Renal cortex interstitium (tissue), 11 donors: ENCODE measurements at regions not wholly inside any gene's neighbourhood (a gene's known extent, or its start where the extent isn't known, plus 50 kb on each side); places are given as distances from the start of the nearest gene placed in this dataset.
"Not testable (repeated sequence)": the region's sequence is repeated elsewhere in the genome, so short reads cannot be mapped to it uniquely, and the experiment has no call there.

Experiments used
- DNase-seq, 11 donors: peaks; one replicate each; pipeline ENCODE4 v3.0.0-alpha.2; 2013; ENCODE audit warnings: low read depth in 9 of 11, low spot score in 4 of 11; ENCODE audit errors: extremely low read depth in 1 of 11

DNA sequence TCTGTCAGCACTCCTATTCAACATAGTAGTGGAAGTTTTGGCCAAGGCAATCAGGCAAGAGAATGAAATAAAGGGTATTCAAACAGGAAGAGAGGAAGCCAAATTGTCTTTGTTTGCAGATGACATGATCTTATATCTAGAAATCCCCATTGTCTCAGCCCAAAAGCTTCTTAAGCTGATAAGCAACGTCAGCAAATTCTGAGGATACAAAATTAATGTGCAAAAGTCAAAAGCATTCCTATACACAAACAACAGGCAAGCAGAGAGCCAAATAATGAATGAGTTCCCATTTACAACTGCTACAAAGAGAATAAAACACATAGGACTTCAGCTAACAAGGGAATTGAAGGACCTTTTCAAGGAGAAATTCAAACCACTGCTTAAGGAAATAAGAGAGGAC, 280.4 kb upstream of the LUZP2 start:
- DNase-seq = no peak

DNA sequence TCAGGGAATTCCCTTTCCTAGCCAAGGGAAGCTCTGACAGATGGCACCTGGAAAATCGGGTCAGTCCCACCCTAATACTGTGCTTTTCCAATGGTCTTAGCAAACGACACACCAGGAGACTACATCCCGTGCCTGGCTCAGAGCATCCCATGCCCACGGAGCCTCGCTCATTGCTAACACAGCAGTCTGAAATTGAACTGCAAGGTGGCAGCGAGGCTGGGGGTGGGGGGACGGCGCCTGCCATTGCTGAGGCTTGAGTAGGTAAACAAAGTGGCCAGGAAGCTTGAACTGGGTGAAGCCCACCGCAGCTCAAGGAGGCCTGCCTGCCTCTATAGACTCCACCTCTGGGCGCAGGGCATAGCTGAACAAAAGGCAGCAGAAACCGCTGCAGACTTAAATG, 279.5 kb upstream of the LUZP2 start:
- DNase-seq = not testable (repeated sequence)

DNA sequence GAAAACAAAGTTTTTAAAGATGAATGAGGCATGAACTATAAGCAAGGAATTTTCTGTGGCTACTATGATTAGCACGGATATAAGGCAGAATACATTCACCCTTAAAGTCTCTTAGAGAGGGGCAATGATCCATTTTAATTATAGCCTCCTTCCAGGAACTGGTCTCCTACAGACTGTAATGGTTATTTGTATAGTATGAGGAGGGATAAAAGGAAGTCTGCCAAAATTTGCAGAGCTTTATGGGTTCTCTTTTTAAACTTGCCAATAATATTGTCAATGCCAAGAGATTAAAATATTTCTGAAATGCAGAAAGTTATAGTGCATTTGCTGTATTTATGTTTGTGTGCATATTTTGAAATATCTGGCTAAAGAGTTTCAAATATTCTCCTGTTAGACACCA, 271.4 kb upstream of the LUZP2 start:
- DNase-seq = no peak

DNA sequence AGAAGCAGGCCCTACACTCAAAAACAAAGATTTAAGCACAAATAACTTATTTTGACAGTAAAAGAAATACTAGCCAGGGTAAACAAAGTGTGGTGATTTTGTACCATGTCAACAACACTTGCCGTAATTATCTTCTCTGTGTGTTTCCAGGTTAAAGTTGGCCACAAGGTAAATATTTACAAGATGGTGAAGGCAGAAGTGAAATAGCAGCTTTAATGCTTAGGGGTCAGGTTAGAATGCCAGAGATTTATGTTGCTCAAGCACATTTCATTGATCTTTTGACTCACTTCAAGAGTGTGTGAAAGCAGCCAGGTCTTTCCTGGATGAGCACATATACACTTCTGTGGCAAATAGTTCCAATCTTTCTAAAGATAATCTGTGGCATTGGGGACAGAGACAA, 270.2 kb upstream of the LUZP2 start:
- DNase-seq = no peak

DNA sequence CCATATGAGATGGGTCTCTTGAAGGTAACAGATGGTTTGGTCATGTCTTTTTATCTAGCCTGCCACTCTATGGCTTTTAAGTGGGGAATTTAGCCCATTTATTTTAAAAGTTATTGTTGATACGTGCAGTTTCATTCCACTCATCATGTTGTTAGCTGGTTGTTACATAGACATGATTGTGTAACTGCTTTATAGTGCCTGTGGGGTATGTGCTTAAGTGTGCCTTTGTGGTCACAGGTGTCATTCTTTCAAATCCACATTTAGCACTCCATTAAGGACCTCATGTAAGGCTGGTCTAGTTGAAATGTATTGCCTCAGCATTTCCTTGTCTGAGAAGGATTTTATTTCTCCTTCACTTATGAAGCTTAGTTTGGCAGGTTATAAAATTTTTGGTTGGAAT, 263.8 kb upstream of the LUZP2 start:
- DNase-seq = no peak

DNA sequence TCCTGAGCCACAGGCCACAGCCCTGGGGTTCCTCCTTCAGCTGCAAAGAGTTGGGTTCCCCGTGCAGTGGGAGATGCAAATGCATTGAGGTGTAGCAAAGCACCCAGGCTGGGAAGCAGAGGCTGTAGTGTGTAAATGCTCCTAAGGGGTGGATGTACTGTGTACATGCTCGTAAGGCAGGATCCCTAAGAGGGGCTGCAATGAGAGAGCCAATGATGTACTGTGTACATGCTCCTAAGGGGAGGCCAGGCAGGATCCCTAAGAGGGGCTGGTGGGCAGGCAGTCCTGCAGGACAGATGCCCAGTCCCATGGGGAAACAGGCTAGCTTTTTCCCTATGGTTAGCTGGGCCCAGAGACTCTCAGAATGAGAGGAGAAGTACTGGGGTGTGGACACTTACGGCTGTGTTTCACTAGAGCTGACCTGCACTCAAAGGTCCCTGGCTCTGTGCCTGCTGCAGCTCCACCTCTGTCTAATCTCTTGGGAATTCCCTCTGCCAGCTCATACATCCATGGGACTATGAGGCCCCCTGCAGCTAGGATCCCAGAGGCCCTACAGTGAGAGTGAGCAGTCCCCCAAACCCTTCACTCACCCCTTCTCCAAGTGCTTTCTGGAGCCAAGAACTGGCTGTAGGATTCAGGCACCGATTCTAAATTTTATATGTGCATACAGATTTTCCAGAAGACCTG, 261.9 kb upstream of the LUZP2 start:
- no peak for DNase-seq

DNA sequence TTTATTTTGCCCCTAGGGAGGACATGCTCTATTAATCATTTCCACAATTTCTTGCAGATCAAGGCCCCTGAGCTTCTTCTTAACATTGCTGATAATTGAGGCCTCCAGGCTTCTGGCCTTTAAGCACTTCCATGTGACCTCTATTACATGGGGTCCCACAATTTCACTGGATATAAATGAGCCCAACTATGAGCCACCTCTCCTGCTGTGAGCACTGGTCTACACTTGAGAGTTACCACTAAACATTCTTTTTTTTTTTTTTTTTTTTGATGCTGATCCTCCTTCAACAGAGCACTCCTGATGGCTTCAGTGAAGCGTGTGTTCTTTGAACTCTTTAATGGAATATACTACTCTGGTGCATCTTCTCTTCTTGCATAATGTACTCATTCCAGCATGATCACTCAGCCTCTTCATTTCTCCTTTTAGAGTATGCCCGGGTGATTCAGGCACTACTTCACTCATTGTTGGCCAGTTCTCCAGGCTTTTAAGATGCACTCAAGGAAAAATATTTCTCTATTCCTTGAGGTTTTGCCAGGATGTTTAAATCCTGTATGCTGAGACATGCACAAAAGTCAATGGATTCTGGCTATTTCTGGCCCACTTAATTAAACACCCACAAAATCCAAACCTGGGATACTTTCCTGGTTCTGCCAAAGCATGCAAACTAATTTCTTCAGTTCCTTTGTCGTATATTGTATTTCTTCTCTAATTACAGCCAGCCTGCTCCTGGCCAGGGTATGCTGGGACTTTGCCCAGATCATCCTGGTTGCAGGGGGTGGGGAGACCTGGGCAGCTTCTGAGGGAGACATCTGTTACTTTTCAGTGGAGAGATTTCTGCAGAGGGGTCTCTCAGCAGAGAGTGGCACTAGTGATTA, 257.8 kb upstream of the LUZP2 start:
- no peak for DNase-seq

DNA sequence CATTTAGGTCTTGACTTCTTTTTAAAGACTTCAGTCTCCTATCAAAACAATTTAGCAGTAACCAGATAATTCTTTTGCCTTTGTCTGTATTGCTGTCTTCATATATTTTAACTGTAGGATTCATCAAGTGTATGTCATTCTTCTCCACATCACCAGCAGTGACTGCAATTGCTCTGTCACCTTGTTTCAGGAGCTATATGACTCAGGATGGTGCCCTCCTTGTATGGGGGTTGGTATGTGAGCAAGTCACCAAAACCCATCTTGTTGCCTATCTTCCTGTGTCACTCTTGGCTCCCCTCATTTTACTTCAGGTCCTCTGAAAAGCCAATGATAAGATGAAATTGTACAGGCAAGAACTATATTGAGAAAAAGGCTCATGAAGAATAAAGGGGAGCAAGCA, 256.9 kb upstream of the LUZP2 start:
- no peak for DNase-seq

DNA sequence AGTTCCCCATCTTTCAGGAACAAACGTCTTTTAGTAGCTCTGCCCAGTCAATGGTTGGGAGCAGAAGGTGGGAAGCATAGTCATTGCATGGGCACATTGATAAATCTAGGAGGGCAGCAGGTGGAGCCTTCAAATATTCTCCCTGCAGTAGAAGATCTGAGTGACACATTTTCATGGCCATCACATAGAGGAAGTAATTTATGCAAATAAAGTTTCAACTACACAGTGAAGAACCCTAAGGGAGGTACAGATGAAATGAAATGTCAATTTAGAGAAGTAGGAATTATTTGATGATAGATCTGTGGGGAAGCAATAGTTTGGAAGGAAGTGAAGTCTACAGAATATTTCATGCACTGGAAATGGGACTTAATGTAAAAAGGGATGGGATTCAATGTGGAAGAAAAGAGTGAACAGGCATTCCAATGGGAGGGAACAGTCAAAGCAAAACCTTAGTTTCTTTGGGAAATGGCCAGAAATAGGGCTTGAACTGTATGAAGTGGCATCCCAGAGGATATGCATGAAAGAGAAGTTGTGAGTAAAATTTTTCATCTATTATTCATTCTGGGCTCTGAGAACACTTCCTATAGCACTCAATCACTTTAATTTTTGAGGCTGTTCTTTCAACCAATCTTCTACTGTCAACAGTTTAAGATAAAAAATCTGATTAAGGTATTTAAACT, 256.2 kb upstream of the LUZP2 start:
- DNase-seq = no peak

DNA sequence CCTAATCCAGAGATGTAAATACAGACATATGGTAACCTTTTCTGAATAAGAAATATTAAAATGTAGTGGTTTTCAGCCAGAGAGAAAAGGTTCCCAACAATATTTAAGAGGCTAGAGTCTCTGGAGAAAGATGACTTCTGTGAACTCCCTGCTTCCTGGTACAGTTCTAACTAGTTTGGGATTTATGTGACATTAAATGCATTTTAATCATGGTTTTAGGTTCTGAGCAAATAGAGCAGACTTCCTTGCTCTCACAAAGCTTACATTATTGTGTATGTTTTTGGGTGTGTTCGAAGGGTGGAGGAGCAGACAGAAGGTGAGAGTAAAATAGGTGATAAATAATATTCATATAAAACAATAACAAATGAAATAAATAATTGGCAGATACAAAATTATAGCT, 250.1 kb upstream of the LUZP2 start:
- DNase-seq = no peak

DNA sequence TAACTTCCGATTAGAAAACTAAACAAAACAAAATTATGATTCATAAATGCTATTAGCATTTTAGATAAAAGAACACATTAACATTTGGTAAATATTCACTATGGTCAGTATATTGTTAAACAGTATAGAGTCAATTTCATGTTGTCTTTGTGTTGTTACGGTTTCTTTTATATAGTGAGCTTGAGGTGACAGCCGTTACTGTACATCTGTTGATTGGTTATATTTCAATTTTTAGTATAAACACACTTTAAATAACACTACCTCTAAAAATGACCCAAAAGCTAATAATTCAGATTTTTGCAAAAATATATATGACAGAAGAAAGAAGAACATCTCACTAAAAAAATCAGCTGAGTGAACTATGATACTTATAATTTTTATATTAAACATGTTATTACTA, 249.0 kb upstream of the LUZP2 start:
- no peak for DNase-seq

DNA sequence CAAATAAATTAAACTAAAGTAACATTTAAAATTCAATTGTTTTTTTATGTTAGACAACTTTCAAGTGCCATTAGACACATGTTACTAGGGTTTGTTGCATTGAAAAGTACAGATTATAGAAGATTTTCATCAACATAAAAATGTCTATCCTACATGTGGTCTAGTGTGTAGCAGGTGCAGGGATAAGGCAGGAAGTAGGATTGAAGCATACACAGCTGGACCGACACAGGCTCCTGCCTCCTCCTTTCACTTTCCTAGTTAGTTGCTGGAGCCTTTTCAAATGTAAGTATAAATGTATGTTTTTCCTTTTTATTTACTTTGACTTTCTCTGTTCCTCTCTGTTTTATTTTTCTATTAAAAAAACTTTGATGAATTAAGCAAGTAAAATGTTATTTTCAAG, 246.9 kb upstream of the LUZP2 start:
- DNase-seq = no peak

DNA sequence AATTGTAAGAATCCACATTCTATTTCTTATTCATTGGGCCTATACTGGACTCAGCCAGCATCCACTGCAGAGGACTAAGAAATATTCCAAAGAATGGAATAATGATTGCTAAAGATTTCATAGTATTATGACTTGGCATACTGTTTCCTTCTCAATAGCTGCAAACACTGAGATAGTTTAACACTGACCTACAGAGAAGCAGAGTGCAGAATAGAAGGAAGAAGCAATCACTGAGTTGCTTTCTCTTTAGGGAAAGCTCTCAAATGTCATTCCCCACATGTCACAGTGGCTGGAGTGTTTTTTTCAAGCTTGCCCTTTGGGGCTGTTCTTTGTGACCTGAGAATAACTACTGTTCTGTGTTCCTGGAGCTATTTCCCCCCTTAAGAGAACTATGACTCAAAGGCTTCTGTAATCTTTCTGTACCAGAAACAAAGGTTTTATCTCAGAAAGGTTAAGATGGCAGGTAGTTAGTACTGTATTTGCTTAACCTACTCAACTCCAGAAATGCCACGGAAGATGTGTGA, 243.6 kb upstream of the LUZP2 start:
- no peak for DNase-seq

DNA sequence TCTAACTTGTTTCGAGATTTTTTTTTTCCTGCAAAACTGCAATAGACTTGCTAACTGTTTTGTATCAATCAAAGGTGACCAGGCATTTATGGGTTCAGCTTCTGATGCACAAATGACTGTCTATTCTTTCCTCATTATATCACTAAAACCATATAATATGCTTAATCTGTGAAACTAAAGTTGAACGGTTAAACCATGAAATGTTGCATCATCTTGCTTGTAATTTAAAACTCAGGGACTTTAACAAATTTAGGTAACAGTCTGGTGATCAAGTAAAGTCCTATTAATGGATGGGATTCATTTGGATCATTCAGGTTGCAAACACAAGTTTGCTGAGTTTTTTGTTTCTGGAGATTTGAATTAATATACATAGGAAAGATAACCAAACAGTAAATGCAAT, 232.0 kb upstream of the LUZP2 start:
- DNase-seq = no peak

DNA sequence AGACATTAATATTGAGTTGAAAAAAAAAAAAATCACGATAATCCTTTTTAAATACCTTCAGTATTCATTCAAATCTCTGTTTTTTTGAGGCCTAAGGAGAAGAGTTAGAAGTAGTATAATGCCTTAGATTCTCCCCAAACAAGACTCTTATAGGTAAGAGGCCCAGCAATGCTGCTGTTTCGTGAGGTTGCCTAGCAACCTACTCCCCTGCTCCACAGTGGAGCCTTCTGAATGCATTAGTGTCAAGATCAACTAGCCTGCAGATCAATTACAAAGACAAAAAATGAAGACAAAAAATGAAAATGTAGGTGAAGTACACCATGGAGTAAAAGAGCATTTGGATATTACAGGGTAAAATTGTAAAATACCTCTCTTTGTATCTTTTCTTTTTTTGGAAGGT, 229.8 kb upstream of the LUZP2 start:
- DNase-seq = no peak

DNA sequence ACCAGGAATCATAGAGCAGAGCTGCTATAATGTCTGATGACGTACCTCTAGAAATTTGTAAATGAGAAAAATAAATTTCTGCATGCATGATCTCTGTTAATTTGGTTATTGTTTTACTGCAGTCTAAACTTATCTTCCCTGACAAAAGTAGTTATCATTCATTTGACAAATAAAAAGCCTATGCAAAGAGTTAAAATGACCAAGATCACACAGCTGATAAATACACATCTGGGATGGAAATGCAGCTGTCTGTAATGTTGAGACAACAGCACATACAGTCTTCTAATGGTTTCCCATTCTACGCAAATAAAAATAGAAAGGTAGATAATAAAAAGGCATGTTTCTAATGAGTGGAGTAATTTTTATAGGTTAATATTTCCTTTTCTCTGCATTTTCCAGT, 225.1 kb upstream of the LUZP2 start:
- DNase-seq = no peak

DNA sequence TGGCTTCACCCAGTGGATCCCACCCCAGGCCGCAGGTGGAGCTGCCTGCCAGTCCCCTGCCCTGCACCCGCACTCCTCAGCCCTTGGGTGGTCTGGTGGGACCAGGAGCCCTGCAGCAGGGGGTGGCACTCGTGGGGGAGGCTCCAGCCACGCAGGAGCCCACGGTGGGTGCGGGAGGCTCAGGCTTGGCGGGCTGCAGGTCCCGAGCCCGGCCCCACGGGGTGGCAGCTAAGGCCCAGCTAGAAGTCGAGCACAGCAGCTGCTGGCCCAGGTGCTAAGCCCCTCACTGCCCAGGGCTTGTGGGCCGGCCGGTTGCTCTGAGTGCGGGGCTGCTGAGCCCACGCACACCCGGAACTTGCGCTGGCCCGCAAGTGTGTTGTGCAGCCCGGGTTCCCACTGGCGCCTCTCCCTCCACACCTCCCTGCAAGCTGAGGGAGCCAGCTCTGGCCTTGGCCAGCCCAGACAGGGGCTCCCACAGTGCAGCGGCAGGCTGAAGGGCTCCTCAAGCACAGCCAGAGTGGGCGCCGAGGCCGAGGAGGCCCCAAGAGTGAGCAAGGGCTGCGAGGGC, 222.6 kb upstream of the LUZP2 start:
- not testable (repeated sequence) for DNase-seq

DNA sequence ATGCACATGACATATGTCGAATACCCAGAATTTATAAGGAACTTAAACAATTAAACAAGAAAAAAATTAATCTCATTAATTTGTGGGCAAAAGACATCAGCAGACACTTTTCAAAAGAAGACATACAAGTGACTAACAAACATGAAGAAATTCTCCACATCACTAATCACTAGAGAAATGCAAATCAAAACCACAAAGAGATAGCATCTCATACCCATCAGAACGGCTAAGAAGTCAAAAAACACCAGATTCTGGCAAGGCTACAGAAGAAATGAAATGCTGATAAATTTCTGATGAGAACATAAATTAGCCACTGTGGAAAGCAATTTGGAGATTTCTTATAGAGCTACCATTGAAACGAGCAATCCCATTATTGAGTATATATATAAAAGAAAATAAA, 210.6 kb upstream of the LUZP2 start:
- DNase-seq = no peak

DNA sequence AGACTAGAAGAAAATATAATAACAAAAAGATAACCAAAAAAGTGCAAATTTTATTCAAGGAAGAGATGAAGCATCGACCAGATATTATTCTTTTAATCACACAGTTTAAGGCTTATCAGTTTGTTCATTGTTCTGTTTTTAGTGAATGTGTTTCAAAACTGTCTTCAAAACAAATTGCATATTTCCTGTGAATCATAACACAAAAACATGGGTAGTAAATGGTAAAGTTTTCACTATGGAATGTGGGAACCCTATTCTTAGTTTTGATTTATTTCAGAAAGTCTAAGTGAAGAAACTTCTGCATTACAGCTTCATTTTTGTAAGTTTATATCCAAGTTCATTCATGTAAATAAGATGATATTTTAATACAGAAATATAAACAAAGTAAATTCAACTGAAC, 207.6 kb upstream of the LUZP2 start:
- DNase-seq = no peak

DNA sequence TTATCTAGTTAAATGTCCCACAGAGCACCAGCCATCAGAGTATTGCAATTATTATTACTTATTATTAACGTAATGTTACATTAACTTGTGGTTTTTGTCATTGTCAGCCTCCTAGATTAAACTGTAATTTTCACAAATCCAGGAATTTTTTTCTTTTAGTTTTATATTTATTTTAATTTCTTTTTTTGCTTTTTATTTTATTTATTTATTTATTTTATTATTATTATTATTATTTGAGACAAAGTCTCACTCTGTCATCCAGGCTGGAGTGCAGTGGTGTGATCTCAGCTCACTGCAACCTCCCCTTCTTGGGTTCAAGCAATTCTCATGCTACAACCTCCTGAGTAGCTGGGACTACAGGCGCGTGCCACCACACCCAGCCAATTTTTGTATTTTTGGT, 202.9 kb upstream of the LUZP2 start:
- no peak for DNase-seq
